Vagina (tissue), 2 donors: ENCODE measurements at regions not wholly inside any gene's neighbourhood (a gene's known extent, or its start where the extent isn't known, plus 50 kb on each side); places are given as distances from the start of the nearest gene placed in this dataset.
"Not testable (repeated sequence)": the region's sequence is repeated elsewhere in the genome, so short reads cannot be mapped to it uniquely, and the experiment has no call there.

Experiments used
- CTCF ChIP-seq, 3 experiments: fragments of 450-650 bp in 2 of 3; fragments of 200-600 bp in 1 of 3; sonication (generic) in 1 of 3; IDR thresholded peaks; one replicate each; pipeline ENCODE4 v1.5.1; 2017 to 2019; ENCODE audit warnings: antibody characterized with exemption in 3 of 3, mild to moderate bottlenecking in 2 of 3, moderate library complexity in 2 of 3
- POLR2A ChIP-seq, 2 donors: fragments of 450-650 bp; IDR thresholded peaks; one replicate each; pipeline ENCODE4 v1.6.1; 2017; ENCODE audit warnings: antibody characterized with exemption in 2 of 2, mild to moderate bottlenecking in 2 of 2, moderate library complexity in 2 of 2
- POLR2AphosphoS5 ChIP-seq, 2 donors: sonication (generic); formaldehyde crosslinking; IDR thresholded peaks; one replicate each; pipeline ENCODE4 v1.9.0; 2017; ENCODE audit warnings: antibody characterized with exemption in 2 of 2, mild to moderate bottlenecking in 2 of 2, low read depth in 1 of 2; ENCODE audit not compliant: insufficient read depth in 1 of 2

GRCh38 chr9:74102148-74102547, 395.0 kb upstream of the RORB start:
- TF ChIP-seq CTCF (IDR thresholded peaks at IDR 0.05); POLR2A (IDR thresholded peaks at IDR 0.05); POLR2AphosphoS5 (IDR thresholded peaks at IDR 0.05; ENCODE audit: insufficient read depth in 1 of 2, low read depth in 1 of 2): not testable (repeated sequence)
